Calu3 (cell line): ENCODE measurements at regions not wholly inside any gene's neighbourhood (a gene's known extent, or its start where the extent isn't known, plus 50 kb on each side); places are given as distances from the start of the nearest gene placed in this dataset.

Experiments
- BruUV-seq: library from RNA; stranded (reverse); fragments of 400-500 nt; replicated peaks from 2 replicates; lab custom pipeline; 2021; lab: Mats Ljungman, UMichigan
- CTCF ChIA-PET: fragments of 300-600 bp; sonication (Branson Sonifier 250); formaldehyde crosslinking; loops from one replicate; lab custom pipeline; 2022; ENCODE audit warnings: antibody characterized with exemption; lab: Charles Lee
- DNase-seq: peaks from one replicate; pipeline ENCODE4 v3.0.0; 2022
- H3K27ac Mint-ChIP-seq: one replicate; pipeline ENCODE4 v1.8.0; 2022; ENCODE audit warnings: mixed read lengths; ENCODE audit not compliant: unreplicated experiment
- H3K27me3 Mint-ChIP-seq: one replicate; pipeline ENCODE4 v1.8.0; 2022; ENCODE audit warnings: mixed read lengths; ENCODE audit not compliant: unreplicated experiment
- H3K36me3 Mint-ChIP-seq: one replicate; pipeline ENCODE4 v1.8.0; 2022; ENCODE audit warnings: mild to moderate bottlenecking, moderate library complexity, mixed read lengths; ENCODE audit not compliant: insufficient read depth, unreplicated experiment
- H3K4me1 Mint-ChIP-seq: one replicate; pipeline ENCODE4 v1.8.0; 2022; ENCODE audit warnings: mild to moderate bottlenecking, low read depth, mixed read lengths; ENCODE audit not compliant: unreplicated experiment
- H3K4me3 Mint-ChIP-seq: one replicate; pipeline ENCODE4 v1.8.0; 2022; ENCODE audit warnings: mild to moderate bottlenecking, low read depth, moderate library complexity, mixed read lengths; ENCODE audit not compliant: unreplicated experiment
- H3K9me3 Mint-ChIP-seq: one replicate; pipeline ENCODE4 v1.8.0; 2022; ENCODE audit warnings: low read depth, mixed read lengths; ENCODE audit not compliant: unreplicated experiment
- CTCF ChIP-seq: fragments of 200-600 bp; IDR thresholded peaks from one replicate; pipeline ENCODE4 v1.8.0; 2022; ENCODE audit warnings: antibody characterized with exemption; ENCODE audit not compliant: unreplicated experiment
- intact Hi-C: fragments of 100-400 bp; cut with micrococcal nuclease; formaldehyde crosslinking; loops from one replicate; pipeline ENCODE4 v1.10.0; 2022; ENCODE audit not compliant: unreplicated experiment

GRCh38 chrX:138345801-138346200 is 365.7 kb downstream of the FGF13 start:
- CTCF ChIA-PET, result no interaction called here
- no peak for DNase-seq
- Mint-ChIP-seq H3K9me3 (peaks cover 2% of the 10 kb centered on the region), H3K4me1 (no peaks in the 10 kb centered on the region), H3K36me3 (no peaks in the 10 kb centered on the region), H3K27ac (no peak overlapping the region), H3K4me3 (no peak overlapping the region), H3K27me3 (no peaks in the 10 kb centered on the region)
- intact Hi-C loops, result no loop called here
- BruUV-seq, result no TSS peak
- no peak for TF ChIP-seq CTCF

GRCh38 chrX:138349351-138349750 is 362.2 kb downstream of the FGF13 start:
- Mint-ChIP-seq H3K36me3 (no peaks in the 10 kb centered on the region), H3K27me3 (no peaks in the 10 kb centered on the region), H3K4me3 (no peak overlapping the region), H3K4me1 (no peaks in the 10 kb centered on the region), H3K9me3 (peaks cover 8% of the 10 kb centered on the region), H3K27ac (no peak overlapping the region)
- CTCF ChIA-PET, result no interaction called here
- BruUV-seq, result no TSS peak
- intact Hi-C loops, result no loop called here
- no peak for TF ChIP-seq CTCF
- no peak for DNase-seq

GRCh38 chrX:138378876-138379275 is 332.6 kb downstream of the FGF13 start:
- Mint-ChIP-seq H3K4me1 (no peaks in the 10 kb centered on the region), H3K36me3 (no peaks in the 10 kb centered on the region), H3K4me3 (no peak overlapping the region), H3K27me3 (no peaks in the 10 kb centered on the region), H3K9me3 (peaks cover 8% of the 10 kb centered on the region), H3K27ac (no peak overlapping the region)
- no TSS peak for BruUV-seq
- intact Hi-C loops, result no loop called here
- CTCF ChIA-PET, result no interaction called here
- DNase-seq, result no peak
- TF ChIP-seq CTCF, result no peak

- TF ChIP-seq CTCF, result no peak
- no TSS peak for BruUV-seq
- CTCF ChIA-PET, result no interaction called here
These were observed 303.4 kb downstream of the FGF13 start for GRCh38 chrX:138408101-138408500.

More at GRCh38 chrX:138408101-138408500, 303.4 kb downstream of the FGF13 start:
- Mint-ChIP-seq H3K27ac (no peak overlapping the region), H3K27me3 (no peaks in the 10 kb centered on the region), H3K4me3 (no peak overlapping the region), H3K36me3 (no peaks in the 10 kb centered on the region), H3K4me1 (no peaks in the 10 kb centered on the region), H3K9me3 (peaks cover 11% of the 10 kb centered on the region)
- DNase-seq, result no peak
- intact Hi-C loops, result no loop called here
